Fibroblast of lung (primary cell): ENCODE measurements at regions not wholly inside any gene's neighbourhood (a gene's known extent, or its start where the extent isn't known, plus 50 kb on each side); places are given as distances from the start of the nearest gene placed in this dataset.

Source experiments
- CTCF ChIP-seq, 2 donors: IDR thresholded peaks in 1 of 2; conservative IDR thresholded peaks in 1 of 2; 1 replicate in 1 of 2; 2 replicates in 1 of 2; pipeline ENCODE4 v1.5.1; 2011 to 2012; ENCODE audit warnings: low read length in 2 of 2, control low read depth in 1 of 2, inconsistent platforms in 1 of 2, low read depth in 1 of 2, mild to moderate bottlenecking in 1 of 2
- EZH2 ChIP-seq: IDR thresholded peaks from 2 replicates; pipeline ENCODE4 v1.5.1; 2012; ENCODE audit warnings: low read length, control low read depth, mild to moderate bottlenecking; ENCODE audit errors: missing control alignments

- TF ChIP-seq CTCF (conservative IDR thresholded peaks at IDR 0.05 in 1 of 2, IDR thresholded peaks at IDR 0.05 in 1 of 2; ENCODE audit: low read depth in 1 of 2, low read length in 2 of 2) (no peak), EZH2 (no peak)
Observed at GRCh38 chr14:98489115-98489514, 782.9 kb downstream of the BCL11B start.
